ENCODE measurements at regions not wholly inside any gene's neighbourhood (a gene's known extent, or its start where the extent isn't known, plus 50 kb on each side); places are given as distances from the start of the nearest gene placed in this dataset.

GRCh38 chr1:175877939-175878737 lies 134.7 kb upstream of the TNR start:
- no peaks in the 10 kb centered on the region for H3K36me3 ChIP-seq
- no peaks in the 10 kb centered on the region for H3K4me1 ChIP-seq
- H3K27ac ChIP-seq, result no peak overlapping the region
- no peak for TF ChIP-seq POLR2A (IDR thresholded peaks at IDR 0.05)
- TF ChIP-seq CTCF (IDR thresholded peaks at IDR 0.05), result no peak
- no peak for TF ChIP-seq EP300 (IDR thresholded peaks at IDR 0.05)
- TF ChIP-seq POLR2AphosphoS5 (IDR thresholded peaks at IDR 0.05), result no peak
- no peaks in the 10 kb centered on the region for H3K27me3 ChIP-seq
- H3K9me3 ChIP-seq, result no peaks in the 10 kb centered on the region
- ATAC-seq, result no peak
- H3K4me3 ChIP-seq, result no peak overlapping the region
- 72 to 86% methylated on average over 9 to 15 of the region's 20 CpGs for WGBS, 2 donors (ENCODE audit: low coverage in 1 of 2)

- H3K9me3 ChIP-seq, result no peaks in the 10 kb centered on the region
- TF ChIP-seq POLR2AphosphoS5 (IDR thresholded peaks at IDR 0.05) (no peak), POLR2A (IDR thresholded peaks at IDR 0.05) (no peak), EP300 (IDR thresholded peaks at IDR 0.05) (no peak), CTCF (IDR thresholded peaks at IDR 0.05) (no peak)
- no peak overlapping the region for H3K27ac ChIP-seq
- H3K27me3 ChIP-seq, result no peaks in the 10 kb centered on the region
- 86 to 100% methylated on average over 2 to 6 of the region's 6 CpGs for WGBS, 2 donors (ENCODE audit: low coverage in 1 of 2)
- H3K36me3 ChIP-seq, result no peaks in the 10 kb centered on the region
- H3K4me3 ChIP-seq, result no peak overlapping the region
- ATAC-seq, result no peak
- H3K4me1 ChIP-seq, result no peaks in the 10 kb centered on the region
Measured at GRCh38 chr1:175875556-175875955, 132.2 kb upstream of the TNR start.

- H3K27me3 ChIP-seq, result no peaks in the 10 kb centered on the region
- H3K4me3 ChIP-seq, result no peak overlapping the region
- no peaks in the 10 kb centered on the region for H3K36me3 ChIP-seq
- TF ChIP-seq EP300 (IDR thresholded peaks at IDR 0.05), result no peak
- no peak for TF ChIP-seq POLR2A (IDR thresholded peaks at IDR 0.05)
- no peak for TF ChIP-seq POLR2AphosphoS5 (IDR thresholded peaks at IDR 0.05)
- no peak for TF ChIP-seq CTCF (IDR thresholded peaks at IDR 0.05)
- no peaks in the 10 kb centered on the region for H3K9me3 ChIP-seq
- no peak overlapping the region for H3K27ac ChIP-seq
- 93 to 100% methylated on average over 1 to 2 of the region's 2 CpGs for WGBS, 2 donors (ENCODE audit: low coverage in 1 of 2)
- H3K4me1 ChIP-seq, result no peaks in the 10 kb centered on the region
- no peak for ATAC-seq
Measured at GRCh38 chr1:175874081-175874480, 130.7 kb upstream of the TNR start.

GRCh38 chr1:175873290-175873935 lies 130.0 kb upstream of the TNR start:
- no peaks in the 10 kb centered on the region for H3K36me3 ChIP-seq
- WGBS, 2 donors (ENCODE audit: low coverage in 1 of 2), result 62 to 66% methylated on average over 5 to 6 of the region's 6 CpGs

More at GRCh38 chr1:175873290-175873935, 130.0 kb upstream of the TNR start:
- H3K27ac ChIP-seq, result no peak overlapping the region
- H3K4me3 ChIP-seq, result no peak overlapping the region
- no peaks in the 10 kb centered on the region for H3K9me3 ChIP-seq
- no peak for ATAC-seq
- H3K27me3 ChIP-seq, result no peaks in the 10 kb centered on the region
- H3K4me1 ChIP-seq, result no peaks in the 10 kb centered on the region
- TF ChIP-seq POLR2A (IDR thresholded peaks at IDR 0.05), result no peak
- no peak for TF ChIP-seq CTCF (IDR thresholded peaks at IDR 0.05)
- TF ChIP-seq POLR2AphosphoS5 (IDR thresholded peaks at IDR 0.05), result no peak
- TF ChIP-seq EP300 (IDR thresholded peaks at IDR 0.05), result no peak

All from gastroesophageal sphincter (tissue), 4 donors.